ENCODE measurements at regions not wholly inside any gene's neighbourhood (a gene's known extent, or its start where the extent isn't known, plus 50 kb on each side); places are given as distances from the start of the nearest gene placed in this dataset.

- Histone ChIP-seq H3K36me3 (ENCODE audit: control insufficient read depth, insufficient read depth, low read length) (no peaks in the 10 kb centered on the region), H4K20me1 (ENCODE audit: control insufficient read depth, extremely low read depth, insufficient read depth, low read length) (no peaks in the 10 kb centered on the region)
Measured at GRCh38 chr6:91094341-91094740, 507.5 kb upstream of the MAP3K7 start.

GRCh38 chr6:91088976-91089375 lies 502.1 kb upstream of the MAP3K7 start:
- H3K27me3 ChIP-seq (ENCODE audit: control insufficient read depth, insufficient read depth, low read length) = no peaks in the 10 kb centered on the region
- H2AFZ ChIP-seq (ENCODE audit: low read length) = no peak overlapping the region
- H3K9me3 ChIP-seq (ENCODE audit: control insufficient read depth, insufficient read depth, low read depth, low read length) = no peaks in the 10 kb centered on the region
- no peak overlapping the region for H3K27ac ChIP-seq (ENCODE audit: insufficient read depth, low read length)
- H3K79me2 ChIP-seq (ENCODE audit: control insufficient read depth, insufficient read depth, low read length) = no peaks in the 10 kb centered on the region
- no peak overlapping the region for H3K9ac ChIP-seq (ENCODE audit: insufficient read depth, low read length)
- H3K36me3 ChIP-seq (ENCODE audit: control insufficient read depth, insufficient read depth, low read length) = no peaks in the 10 kb centered on the region
- DNase-seq (ENCODE audit: low read depth in 2 of 2) = no peak
- no peak overlapping the region for H3K4me3 ChIP-seq (replicated peaks in 1 of 4; ENCODE audit: control extremely low read depth in 1 of 4, insufficient read depth in 1 of 4, low read depth in 3 of 4, low read length in 4 of 4)
- TF ChIP-seq, protein P1, sequence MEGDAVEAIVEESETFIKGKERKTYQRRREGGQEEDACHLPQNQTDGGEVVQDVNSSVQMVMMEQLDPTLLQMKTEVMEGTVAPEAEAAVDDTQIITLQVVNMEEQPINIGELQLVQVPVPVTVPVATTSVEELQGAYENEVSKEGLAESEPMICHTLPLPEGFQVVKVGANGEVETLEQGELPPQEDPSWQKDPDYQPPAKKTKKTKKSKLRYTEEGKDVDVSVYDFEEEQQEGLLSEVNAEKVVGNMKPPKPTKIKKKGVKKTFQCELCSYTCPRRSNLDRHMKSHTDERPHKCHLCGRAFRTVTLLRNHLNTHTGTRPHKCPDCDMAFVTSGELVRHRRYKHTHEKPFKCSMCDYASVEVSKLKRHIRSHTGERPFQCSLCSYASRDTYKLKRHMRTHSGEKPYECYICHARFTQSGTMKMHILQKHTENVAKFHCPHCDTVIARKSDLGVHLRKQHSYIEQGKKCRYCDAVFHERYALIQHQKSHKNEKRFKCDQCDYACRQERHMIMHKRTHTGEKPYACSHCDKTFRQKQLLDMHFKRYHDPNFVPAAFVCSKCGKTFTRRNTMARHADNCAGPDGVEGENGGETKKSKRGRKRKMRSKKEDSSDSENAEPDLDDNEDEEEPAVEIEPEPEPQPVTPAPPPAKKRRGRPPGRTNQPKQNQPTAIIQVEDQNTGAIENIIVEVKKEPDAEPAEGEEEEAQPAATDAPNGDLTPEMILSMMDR (conservative IDR thresholded peaks at IDR 0.05 in 1 of 2, IDR thresholded peaks at IDR 0.05 in 1 of 2; ENCODE audit: low read depth in 1 of 2, low read length in 2 of 2) = no peak
- no peak for TF ChIP-seq EZH2 (IDR thresholded peaks at IDR 0.05; ENCODE audit: low read length, missing control alignments)
- H3K4me1 ChIP-seq (ENCODE audit: control insufficient read depth, extremely low read depth, insufficient read depth, low read length) = no peaks in the 10 kb centered on the region
- no peaks in the 10 kb centered on the region for H4K20me1 ChIP-seq (ENCODE audit: control insufficient read depth, extremely low read depth, insufficient read depth, low read length)
- H3K4me2 ChIP-seq (ENCODE audit: extremely low read depth, insufficient read depth, low read length) = no peak overlapping the region

More at GRCh38 chr6:91094341-91094740, 507.5 kb upstream of the MAP3K7 start:
- H2AFZ ChIP-seq (ENCODE audit: low read length) = no peak overlapping the region
- H3K4me3 ChIP-seq (replicated peaks in 1 of 4; ENCODE audit: control extremely low read depth in 1 of 4, insufficient read depth in 1 of 4, low read depth in 3 of 4, low read length in 4 of 4) = no peak overlapping the region
- TF ChIP-seq, protein P1 (conservative IDR thresholded peaks at IDR 0.05 in 1 of 2, IDR thresholded peaks at IDR 0.05 in 1 of 2; ENCODE audit: low read depth in 1 of 2, low read length in 2 of 2) = no peak
- no peak for TF ChIP-seq EZH2 (IDR thresholded peaks at IDR 0.05; ENCODE audit: low read length, missing control alignments)
- H3K4me1 ChIP-seq (ENCODE audit: control insufficient read depth, extremely low read depth, insufficient read depth, low read length) = no peaks in the 10 kb centered on the region
- no peaks in the 10 kb centered on the region for H3K27me3 ChIP-seq (ENCODE audit: control insufficient read depth, insufficient read depth, low read length)
- no peak for DNase-seq (ENCODE audit: low read depth in 2 of 2)
- no peaks in the 10 kb centered on the region for H3K9me3 ChIP-seq (ENCODE audit: control insufficient read depth, insufficient read depth, low read depth, low read length)
- H3K9ac ChIP-seq (ENCODE audit: insufficient read depth, low read length) = no peak overlapping the region
- H3K79me2 ChIP-seq (ENCODE audit: control insufficient read depth, insufficient read depth, low read length) = no peaks in the 10 kb centered on the region
- H3K27ac ChIP-seq (ENCODE audit: insufficient read depth, low read length) = no peak overlapping the region
- no peak overlapping the region for H3K4me2 ChIP-seq (ENCODE audit: extremely low read depth, insufficient read depth, low read length)

DNA sequence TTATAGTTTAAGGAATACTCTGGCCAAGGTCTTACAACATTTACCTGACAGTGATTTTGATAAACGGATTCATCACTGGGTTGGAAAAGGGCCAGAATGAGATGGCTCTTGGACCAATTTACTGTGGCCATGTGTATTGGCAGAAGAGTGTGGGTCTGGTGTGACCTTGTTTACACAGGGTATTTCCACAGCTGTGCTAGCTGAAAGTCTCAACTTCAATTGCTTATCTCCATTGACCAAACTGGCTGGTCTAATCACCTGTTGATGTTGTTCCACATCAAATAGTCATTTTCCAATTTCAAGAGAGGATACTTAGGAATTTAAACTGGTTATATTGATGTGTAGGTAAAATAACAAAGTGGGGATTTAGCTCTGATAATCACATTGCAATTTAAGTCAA lies 501.6 kb upstream of the MAP3K7 start:
- Histone ChIP-seq H3K79me2 (ENCODE audit: control insufficient read depth, insufficient read depth, low read length) (no peaks in the 10 kb centered on the region), H3K4me1 (ENCODE audit: control insufficient read depth, extremely low read depth, insufficient read depth, low read length) (no peaks in the 10 kb centered on the region), H3K27me3 (ENCODE audit: control insufficient read depth, insufficient read depth, low read length) (no peaks in the 10 kb centered on the region), H3K27ac (ENCODE audit: insufficient read depth, low read length) (no peak overlapping the region), H2AFZ (ENCODE audit: low read length) (no peak overlapping the region), H3K4me2 (ENCODE audit: extremely low read depth, insufficient read depth, low read length) (no peak overlapping the region), H3K36me3 (ENCODE audit: control insufficient read depth, insufficient read depth, low read length) (no peaks in the 10 kb centered on the region), H3K4me3 (replicated peaks in 1 of 4; ENCODE audit: control extremely low read depth in 1 of 4, insufficient read depth in 1 of 4, low read depth in 3 of 4, low read length in 4 of 4) (no peak overlapping the region), H4K20me1 (ENCODE audit: control insufficient read depth, extremely low read depth, insufficient read depth, low read length) (no peaks in the 10 kb centered on the region), H3K9ac (ENCODE audit: insufficient read depth, low read length) (no peak overlapping the region), H3K9me3 (ENCODE audit: control insufficient read depth, insufficient read depth, low read depth, low read length) (no peaks in the 10 kb centered on the region)
- no peak for DNase-seq (ENCODE audit: low read depth in 2 of 2)
- TF ChIP-seq, protein P1 (conservative IDR thresholded peaks at IDR 0.05 in 1 of 2, IDR thresholded peaks at IDR 0.05 in 1 of 2; ENCODE audit: low read depth in 1 of 2, low read length in 2 of 2) = no peak
- no peak for TF ChIP-seq EZH2 (IDR thresholded peaks at IDR 0.05; ENCODE audit: low read length, missing control alignments)

Data from fibroblast of lung (primary cell).